Amniotic epithelial cell (primary cell): ENCODE measurements at regions not wholly inside any gene's neighbourhood (a gene's known extent, or its start where the extent isn't known, plus 50 kb on each side); places are given as distances from the start of the nearest gene placed in this dataset.

Source experiments
- DNase-seq: peaks from one replicate; pipeline ENCODE4 v3.0.0-alpha.2; 2010; ENCODE audit warnings: low read depth

DNA sequence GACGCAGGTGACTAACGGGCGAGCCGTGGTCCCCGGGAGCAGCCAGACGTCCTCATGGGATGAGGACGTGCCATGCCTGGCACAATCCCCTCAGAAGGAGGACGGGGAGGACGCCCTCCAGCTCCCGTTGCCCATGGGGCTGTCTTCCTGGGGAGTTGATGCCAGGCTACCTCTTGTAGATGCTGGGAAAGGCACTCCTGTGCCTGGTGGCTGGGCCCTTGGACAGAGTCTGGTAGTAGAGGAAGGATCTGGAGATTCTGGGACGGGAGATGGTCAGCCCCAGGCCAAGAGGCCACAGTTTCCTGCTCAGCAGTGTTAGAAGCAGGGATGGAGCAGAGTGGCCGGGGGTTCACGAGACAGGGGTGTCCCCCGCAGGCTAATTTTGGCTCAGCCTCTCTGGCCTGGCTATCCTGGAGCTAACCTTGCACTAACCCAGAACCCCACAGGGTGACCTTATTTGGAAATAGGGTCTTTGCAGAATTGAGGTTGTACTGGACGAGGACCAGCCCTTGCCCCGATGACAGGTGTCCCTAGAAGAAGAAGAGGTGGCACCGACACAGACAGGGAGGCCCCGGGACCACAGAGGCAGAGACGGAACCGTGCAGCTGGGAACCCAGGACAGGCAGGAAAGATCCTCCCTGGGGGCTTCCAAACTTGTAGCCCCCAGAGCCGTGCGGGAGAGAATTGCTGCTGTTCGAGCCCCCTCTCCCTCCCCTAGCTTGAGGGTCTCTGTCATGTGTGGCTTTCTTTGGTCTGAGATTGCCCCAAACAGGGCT, 50.1 kb upstream of the ADRA2C start:
- DNase-seq: no peak

DNA sequence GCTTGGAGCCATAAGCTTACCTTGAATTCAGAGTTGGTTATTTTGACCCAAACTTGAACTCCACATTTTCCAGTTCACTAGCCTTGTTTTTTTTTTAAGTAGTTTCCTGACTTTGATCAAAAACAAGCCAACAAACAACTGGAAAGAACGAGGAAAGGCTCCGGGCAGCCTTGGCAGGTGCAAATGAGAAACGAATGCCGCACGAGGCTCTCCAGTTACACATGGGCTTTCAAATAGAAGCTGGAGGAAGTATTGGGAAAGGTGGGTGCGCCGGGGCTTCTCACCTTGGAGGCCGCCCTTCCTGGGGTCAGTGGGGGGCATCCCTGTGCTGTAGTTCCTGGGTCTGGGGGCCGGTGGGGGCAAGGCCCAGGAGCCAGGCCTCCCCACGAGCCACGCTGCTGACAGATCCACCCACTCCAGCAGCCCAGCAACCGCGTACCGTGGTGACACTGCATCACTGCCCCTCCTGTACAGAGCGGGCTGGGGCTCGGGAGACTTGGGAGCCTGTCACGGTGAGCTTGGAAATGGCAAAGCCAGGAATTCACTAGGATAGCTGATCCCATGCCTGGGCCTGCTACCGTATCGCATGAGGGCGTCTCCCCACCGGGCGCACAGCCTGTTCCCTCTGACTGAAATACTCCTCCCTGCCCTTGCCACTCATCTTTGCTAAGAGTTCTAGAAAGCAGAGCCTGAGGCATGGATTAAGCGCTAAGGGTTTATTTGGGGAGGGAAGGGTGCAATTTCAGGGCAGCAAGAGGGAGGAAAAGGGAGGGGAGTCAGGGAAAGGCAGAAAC, 50.9 kb upstream of the ADRA2C start:
- no peak for DNase-seq

DNA sequence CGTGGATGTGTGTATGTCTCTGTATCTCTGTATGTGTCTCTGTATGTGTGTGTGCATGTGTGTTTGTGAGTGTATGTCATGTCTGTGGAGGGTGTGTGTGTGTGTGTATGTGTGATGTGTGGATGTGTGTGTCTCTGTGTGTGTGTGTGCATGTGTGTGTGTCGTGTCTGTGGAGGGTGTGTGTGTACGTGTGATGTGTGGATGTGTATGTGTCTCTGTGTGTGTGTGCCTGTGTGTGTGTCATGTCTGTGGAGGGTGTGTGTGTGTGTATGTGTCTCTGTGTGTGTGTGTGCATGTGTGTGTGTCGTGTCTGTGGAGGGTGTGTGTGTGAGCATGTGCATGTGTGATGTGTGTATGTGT, 51.6 kb upstream of the ADRA2C start:
- DNase-seq: no peak

DNA sequence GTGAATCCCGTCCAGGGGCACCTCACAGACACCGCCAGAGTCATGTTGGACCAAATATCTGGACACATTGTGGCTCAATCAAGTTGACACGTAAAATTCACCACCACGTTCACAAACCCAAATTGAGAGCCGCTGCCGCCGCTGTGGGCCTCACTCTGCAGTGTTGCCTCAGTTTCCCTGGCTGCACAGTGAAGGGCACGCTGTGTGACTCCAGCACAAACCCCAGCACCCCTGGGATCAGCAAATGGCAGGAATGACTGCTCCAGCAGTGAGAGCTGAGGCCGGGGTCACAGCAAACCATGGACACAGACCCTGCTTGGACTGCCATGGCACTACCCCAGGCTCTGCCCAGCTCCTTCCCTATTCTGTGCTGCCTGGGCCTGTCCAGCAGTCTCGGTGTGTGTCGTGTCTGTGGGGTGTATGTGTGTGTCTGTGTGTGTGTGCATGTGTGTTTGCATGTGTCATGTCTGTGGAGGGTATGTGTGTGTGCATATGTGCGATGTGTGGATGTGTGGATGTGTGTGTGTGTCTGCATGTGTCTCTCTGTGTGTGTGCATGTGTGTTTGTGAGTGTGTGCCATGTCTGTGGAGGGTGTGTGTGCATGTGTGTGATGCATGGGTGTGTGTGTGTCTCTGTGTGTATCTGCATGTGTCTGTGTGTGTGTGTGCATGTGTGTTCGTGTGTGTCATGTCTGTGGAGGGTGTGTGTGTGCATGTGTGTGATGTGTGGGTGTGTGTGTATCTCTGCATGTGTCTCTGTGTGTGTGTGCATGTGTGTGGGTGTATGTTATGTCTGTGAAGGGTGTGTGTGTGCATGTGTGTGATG, 52.2 kb upstream of the ADRA2C start:
- DNase-seq: no peak

DNA sequence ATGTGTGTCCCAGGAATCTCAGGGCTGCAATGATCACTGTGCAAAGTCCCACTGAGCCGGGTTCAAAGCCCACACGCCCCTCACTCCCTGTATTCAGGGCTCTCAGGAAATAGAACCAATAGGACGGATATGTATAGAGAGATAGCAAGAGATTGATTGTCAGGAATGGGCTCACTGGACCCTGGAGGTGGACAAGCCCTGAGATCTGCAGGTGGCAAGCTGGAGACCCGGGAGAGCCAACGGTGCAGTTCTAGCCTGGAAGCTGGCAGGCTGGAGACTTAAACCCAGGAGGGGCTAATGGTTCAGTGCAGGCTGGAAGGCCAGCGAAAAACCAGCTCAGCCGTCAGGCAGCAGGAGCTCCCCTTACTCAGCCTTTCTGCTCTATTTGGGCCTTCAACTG, 52.8 kb upstream of the ADRA2C start:
- DNase-seq: no peak

DNA sequence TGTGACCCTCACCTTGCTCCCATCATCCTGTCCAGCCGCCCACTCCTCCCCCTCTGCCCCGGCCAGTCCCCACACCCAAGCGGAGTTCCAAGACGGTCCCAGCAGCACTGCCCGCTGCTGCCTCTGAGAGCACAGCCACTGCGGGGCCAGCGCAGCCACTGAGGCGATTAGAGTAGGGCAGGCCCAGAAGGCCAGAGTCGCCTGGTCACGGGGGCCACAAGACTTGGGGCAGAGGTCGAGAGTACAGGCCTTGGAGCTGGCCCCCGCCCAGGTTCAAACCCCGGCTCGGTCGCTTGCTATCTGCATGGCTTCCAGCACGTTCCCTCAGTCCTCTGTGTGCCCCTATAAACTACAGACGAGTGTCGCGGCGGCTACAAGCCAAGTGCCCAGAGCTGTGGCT, 53.2 kb upstream of the ADRA2C start:
- DNase-seq: no peak

DNA sequence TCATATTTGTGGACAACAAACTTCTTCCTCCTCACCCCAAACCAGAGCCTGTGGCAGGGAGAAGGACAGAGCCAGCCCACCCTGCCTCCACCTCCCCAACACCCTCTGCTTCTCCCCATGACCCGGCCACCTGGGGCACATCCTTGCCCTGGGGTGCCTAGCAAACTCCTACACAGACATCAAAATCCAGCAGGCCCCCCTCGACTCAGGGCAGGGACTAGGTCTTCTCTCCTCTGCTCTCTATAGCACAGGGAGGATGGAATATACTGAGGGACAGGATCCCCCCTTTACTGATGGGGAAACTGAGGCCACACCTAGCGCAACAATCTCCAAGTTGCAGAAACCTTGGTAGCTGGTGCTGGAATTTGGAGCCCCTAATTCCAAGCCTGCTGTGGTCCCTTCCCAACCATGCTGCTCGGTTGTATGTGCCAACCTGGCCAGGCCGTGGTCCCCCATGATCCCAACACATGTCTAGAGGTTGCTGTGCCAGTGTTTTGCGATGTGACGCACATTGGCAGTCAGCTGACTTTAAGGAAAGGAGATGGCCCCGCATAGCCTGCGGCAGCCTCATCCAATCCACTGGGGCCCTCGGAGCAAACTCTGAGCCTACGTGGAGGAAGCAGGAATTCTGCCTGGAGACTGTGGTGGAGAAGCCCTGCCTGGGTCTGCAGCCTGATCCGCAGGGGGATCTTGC, 53.9 kb upstream of the ADRA2C start:
- no peak for DNase-seq

DNA sequence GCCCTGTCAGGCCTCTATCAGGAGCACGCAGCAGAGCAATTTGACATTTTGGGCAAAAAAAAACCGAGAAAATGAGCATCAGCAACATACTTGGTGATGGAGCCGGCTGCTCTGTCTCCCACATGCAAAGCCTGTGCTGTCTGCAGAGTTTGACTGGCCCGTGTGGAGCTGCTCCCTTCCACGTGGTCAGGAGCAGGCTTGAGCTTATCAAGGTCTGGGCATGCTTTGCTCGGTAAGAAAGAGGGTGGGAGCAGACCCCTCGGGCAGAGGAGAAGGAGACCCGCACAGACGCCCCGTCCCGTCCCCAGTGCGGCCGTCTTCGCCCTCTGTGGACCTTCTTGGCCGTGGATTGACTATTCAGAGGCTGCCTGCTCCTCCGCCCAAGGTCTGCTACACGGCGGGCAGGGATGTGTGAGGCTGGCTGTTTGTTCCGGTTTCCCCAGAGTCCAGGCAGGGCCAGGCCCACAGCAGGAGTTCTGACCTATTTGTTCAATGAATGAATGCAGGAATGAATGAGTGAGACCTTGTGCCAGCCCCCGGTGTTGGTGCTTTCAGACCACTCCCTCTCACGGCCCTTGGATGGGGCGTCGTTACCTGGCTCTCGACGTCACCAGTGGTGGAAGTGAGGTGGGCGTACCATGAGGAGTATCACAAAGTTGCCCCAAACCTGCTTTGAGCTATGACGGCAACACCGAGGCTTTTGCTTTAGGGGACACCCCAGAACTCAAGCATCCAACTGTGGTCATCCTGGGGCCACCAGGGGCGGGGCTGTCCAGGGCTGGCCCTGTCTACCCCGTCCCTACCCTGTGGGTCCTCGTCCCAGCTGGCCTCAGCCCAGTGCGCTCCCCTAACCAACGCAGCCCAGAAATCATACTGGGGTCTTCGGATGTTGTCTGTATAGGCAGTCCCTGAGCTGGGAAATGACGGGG, 54.7 kb upstream of the ADRA2C start:
- DNase-seq: no peak

DNA sequence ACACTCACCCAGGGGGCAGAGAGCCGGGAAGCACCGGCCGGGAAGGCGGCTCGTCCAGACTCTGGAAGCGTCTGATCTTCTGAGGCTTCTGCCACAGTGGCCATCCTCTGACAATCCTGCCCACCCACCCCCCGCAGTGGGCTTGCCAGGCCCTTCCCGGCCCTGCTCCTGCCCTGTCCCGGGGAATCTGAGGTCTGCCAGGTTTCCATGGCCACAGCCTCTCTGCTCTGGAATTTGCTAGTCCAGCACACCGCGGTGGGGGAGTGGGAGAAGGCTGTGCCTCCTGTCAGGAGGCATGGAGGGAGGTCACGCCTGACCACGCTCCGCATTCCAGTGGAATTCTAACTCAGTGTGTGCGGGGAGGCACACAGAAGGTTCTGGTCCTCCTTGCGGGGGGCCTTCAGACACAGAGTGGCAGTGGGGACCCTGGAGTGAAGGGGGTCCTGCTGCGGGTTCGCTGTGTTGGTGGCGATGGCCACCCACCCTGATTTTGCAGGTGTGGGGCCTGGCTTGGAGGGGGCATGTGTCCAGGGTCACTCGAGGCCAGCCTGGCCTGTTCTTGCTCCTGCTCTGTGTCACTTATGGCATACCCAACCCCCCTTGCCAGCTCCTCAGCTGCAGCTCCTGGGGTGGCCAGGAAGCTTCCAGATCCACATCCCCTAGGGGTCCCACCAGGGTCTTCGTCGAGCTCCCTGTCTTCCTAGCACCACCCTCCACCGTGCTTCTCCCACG, 55.6 kb upstream of the ADRA2C start:
- DNase-seq: no peak

DNA sequence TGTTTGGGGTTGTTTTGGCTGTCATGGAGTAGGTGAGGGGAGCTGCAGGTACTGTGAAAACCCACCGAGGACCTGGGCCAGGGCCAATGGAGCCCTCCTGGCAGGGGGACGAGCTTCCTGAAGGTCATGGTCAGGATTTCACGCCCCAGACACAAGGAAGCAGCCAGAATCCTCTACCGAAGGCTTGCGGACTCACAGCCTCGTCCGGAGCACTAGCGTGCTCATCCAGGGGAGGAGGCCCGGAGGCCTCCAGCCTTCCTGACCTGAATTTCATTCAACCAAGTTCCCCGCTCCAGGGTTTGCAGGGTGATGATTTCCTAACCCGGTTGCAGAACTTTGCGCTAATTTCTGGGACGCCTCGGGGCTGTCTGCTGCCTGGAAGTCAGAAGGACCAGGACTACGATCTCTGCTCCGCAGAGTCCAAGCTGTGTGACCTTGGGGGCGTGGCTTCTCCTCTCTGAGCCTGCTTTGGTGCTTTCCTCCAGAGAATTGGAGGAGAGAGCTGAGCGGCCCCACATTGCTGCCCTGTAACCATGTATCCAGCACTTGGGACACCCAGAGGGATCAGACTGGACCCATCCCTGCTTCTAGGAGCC, 56.2 kb upstream of the ADRA2C start:
- DNase-seq: no peak

DNA sequence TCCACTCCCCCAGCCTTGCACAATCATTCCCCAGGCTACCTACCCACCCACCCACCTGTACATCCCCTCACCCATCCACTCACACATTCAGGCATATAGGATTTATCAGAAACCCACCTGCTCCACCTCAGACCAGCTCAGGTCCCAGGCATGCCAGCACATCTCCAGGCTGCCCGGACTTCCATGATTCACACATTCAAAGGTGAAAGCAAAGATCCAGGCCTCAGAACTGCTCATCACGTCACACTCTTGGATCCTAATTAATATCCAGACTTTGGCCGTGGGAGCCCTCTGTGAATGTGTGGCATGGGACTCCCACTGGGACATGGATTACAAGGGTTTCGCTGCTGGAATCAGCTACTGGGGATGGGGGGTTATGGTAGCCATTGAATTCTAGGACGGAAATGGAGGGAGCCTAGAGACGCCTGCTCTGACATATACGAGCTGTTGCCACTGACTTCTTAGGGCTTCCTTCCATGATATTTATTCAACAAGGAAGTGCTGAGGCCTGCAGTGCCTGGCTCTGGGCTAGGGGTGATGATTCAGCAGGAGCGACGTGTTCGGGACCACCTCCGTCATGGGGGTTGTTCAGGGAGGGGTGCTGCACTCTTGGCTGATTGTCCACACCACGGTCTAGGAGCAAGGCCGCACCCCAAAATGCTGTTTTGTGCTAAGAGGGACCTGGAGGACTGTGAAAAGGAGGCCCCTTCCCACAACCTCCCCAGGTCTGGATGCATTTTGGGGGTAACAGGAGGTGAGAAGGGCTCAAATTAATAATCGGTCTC, 56.9 kb upstream of the ADRA2C start:
- DNase-seq: no peak

DNA sequence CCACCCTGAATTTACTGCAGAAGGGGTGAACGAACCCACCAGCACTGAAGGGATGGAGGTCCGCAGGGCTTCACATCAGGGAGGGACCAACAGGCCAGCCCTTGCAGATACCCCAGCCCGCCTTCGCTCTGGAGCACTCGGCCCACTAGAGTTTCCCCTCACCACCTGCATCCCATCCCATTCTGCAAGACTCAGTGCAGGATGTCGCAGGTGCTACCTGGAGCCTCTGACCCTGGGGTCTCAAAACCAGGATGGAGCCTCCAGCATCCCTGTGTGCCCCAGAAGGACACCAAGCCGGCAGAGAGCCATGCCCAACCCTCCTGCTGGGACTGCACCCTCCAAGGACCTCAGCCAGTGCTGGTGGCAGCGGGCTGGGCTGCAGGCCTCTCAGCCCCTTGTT, 57.6 kb upstream of the ADRA2C start:
- no peak for DNase-seq

DNA sequence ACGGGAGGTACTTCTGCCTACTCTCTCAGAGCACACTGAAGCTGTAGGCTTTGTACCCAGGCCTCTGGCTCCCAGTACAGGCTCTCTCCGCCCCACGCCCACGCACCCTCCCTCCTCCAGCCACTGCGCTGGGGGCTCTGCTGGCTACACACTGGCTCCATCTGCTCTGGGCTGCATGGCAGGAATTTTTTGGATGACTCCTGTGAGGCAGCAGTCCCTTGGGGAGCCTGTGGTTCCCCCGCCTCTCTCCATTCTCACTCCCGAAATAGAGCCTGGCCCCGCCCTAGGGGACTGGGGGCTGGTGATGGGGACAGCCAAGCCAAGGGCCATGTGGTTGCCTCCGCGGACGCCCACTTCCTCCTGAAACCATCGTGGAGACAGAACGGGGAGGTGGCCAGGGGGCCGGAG, 58.1 kb upstream of the ADRA2C start:
- DNase-seq: no peak

DNA sequence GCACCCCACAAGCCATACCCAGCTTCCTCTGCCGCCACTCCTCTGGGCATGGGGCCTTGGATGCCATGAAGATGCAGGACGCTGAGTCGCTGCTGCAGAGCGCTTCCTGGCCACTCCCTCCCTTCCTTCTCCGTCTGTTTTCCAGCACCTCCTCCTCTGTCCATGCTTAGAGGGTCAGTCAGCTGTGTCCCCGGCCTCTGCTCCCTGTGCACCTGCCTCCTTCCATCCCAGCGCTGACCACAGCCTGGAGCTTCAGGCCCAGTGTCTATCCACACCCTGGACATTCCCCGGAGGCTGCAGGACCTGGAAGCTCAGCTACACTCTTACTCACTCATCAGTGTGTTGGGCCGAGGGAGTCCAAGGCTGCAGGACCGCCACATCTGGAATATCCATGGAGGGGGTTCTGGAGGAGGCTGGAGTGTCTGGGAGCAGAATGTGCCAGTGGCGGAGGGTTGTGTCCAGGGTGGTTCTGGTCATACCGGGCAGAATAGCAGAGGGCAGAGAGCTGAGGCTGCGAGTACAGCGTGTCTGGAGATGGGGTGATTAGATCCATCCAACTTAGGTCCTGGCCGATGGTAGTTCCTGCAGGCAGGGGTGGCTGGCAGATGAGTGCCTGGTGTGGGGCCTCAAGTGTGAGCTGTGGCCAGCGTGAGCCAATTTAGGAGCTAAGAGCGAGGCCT, 58.6 kb upstream of the ADRA2C start:
- DNase-seq: no peak

DNA sequence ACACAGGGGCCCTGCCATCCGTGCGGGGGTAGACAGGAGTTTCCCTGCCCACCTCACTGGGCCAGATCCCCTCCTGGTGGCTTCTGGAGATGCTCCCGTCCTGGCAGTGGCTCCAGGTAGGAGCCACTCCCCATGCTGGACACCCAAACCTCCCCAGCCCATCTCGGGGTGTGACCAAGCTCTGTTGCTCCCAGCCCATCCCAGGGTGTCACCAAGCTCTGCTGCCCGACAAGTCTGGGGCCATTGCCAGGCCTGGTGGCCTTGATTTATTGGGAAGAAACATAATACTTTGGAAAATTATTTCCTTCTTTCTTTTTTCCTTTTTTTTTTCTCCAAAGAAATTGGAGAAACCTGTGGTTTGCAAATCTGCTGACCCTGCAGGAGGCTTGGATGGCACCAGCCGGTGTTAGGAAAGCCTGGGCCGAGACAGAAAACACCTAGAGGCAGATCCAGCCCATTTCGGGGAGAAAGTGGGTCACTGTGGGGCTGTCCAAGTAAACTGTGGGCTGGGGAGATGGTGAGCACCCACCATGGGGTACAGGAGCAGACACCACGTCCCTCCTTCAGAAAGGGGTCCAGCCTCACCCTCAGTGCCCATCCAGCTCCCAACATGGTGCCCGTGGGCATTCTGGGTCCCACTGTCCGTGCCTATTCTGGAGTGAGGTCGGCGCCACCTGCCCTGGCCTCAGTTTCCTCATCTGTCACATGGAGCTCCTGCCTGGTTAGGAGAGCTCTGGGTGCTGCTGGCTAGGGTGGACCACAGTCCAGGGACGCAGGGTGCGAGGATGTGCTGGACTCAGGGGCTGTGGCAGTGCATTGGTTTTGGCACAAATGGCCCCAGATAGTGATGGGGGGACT, 59.4 kb upstream of the ADRA2C start:
- DNase-seq: no peak

DNA sequence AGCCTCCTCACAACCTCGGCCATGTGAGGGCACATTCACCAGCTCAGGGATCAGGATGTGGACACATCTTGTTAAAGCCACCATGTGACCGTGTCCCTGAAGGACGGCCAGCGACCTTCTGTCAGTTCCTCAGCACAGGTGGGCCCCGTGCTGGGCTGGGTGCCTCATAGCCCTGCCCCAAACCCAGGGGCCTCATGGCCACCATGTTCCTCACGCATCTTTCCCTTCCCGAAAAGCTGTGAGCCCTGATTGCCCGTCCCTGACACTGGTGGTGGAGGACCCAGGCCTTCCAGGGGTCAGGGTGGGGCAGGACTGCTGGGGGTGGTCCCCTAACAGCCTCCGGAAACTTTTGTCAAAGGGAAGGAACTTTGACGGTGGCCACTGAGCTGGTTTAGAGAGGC, 60.1 kb upstream of the ADRA2C start:
- DNase-seq: no peak

DNA sequence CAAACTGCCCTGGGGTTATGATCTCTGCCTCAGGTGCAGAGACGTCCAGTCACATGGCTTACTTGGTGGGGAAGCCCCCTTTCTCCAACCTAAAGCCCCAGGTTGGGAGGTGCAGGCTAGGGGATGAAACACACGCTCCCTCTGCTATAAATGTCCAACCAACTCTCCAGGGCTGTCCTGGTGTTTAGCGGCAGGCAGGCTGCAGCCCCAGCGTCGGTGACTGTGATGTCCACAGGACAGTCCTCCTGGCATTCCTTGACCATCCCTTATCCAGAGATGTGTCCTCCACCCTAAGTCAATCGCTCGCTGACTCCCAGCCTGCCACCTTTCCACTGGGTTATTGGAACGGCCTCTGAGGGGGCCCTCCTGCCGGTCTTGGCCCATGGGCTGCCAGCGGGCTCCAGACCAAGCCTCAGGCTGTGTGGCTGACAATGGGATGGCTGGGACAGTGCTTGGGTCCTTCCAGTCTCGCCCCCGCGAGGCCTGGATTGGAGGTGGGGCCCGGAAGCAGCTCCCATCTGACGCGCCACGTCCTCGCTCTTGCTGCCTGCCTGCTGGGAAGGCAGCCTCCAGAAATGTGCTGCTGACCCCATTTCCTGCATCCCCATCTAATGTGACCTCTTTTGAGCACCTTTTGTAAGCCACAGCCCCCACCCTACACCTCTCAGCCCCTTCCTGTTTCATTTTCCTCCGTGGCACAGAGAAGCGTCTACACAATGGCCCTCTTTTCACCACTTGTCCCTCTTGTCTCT, 60.8 kb upstream of the ADRA2C start:
- no peak for DNase-seq
